ENCODE measurements at regions not wholly inside any gene's neighbourhood (a gene's known extent, or its start where the extent isn't known, plus 50 kb on each side); places are given as distances from the start of the nearest gene placed in this dataset.
"Not testable (repeated sequence)": the region's sequence is repeated elsewhere in the genome, so short reads cannot be mapped to it uniquely, and the experiment has no call there.

DNA sequence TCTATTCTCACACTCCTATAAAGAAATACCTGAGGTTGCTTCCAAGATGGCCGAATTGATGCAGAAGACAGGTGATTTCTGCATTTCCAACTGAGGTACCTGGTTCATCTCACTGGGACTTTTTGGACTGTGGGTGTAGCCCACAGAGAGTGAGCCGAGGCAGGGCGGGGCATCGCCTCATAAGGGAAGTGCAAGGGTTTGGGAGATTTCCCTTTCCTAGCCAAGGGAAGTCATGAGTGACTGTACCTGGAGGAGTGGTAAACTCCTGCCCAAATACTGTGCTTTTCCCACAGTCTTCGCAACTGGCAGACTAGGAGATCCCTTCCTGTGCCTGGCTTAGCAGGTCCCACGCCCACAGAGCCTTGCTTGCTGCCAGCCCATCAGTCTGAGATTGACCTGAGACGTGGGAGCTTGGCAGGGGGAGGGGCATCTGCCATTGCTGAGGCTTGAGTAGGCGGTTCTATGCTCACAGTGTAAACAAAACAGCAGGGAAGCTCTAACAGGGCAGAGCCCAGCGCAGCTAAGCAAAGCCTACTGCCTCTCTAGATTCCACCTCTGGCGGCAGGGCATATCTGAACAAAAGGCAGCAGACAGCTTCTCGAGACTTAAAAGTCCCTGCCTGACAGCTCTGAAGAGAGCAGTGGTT, 152.2 kb downstream of the ARL4A start:
- no peak for DNase-seq (ENCODE audit: low read depth)
- no peak overlapping the region for H3K4me3 ChIP-seq (ENCODE audit: low read depth, low read length)
- no peak for TF ChIP-seq CTCF (IDR thresholded peaks at IDR 0.05; ENCODE audit: control insufficient read depth, extremely low read depth, insufficient read depth)

DNA sequence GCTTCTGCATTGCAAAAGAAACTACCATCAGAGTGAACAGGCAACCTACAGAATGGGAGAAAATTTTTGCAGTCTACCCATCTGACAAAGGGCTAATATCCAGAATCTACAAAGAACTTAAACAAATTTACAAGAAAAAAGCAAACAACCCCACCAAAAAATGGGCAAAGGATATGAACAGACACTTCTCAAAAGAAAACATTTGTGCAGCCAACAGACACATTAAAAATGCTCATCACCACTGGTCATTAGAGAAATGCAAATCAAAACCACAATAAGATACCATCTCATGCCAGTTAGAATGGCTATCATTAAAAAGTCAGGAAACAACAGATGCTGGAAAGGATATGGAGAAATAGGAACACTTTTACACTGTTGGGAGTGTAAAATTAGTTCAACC, 157.3 kb downstream of the ARL4A start:
- H3K4me3 ChIP-seq (ENCODE audit: low read depth, low read length); DNase-seq (ENCODE audit: low read depth): not testable (repeated sequence)

GRCh38 chr7:12847001-12847400, 159.6 kb downstream of the ARL4A start:
- DNase-seq (ENCODE audit: low read depth) = no peak
- H3K4me3 ChIP-seq (ENCODE audit: low read depth, low read length) = no peak overlapping the region
- no peak for TF ChIP-seq CTCF (IDR thresholded peaks at IDR 0.05; ENCODE audit: control insufficient read depth, extremely low read depth, insufficient read depth)

DNA sequence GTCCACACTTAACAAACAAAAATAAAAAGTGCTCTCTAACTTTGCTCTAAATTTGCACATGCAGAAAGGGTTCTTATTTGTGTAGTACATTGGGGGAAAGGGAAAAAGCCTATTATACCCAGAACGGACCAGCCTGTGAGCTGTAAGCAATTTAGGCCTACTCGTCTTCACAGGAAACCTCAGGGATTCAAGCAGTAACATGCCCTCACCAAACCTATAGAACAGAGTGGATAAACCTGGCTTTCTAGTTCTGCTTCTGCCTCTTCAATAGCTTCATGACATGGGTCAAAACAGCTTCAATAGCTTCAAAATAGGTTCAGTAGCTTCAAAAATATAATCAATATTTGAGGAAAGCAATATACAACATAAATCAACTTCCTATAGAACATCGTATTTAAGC, 163.7 kb downstream of the ARL4A start:
- no peak for TF ChIP-seq CTCF (IDR thresholded peaks at IDR 0.05; ENCODE audit: control insufficient read depth, extremely low read depth, insufficient read depth)
- no peak overlapping the region for H3K4me3 ChIP-seq (ENCODE audit: low read depth, low read length)
- no peak for DNase-seq (ENCODE audit: low read depth)

GRCh38 chr7:12851841-12852240, 164.4 kb downstream of the ARL4A start:
- DNase-seq (ENCODE audit: low read depth) = no peak
- no peak overlapping the region for H3K4me3 ChIP-seq (ENCODE audit: low read depth, low read length)
- TF ChIP-seq CTCF (IDR thresholded peaks at IDR 0.05; ENCODE audit: control insufficient read depth, extremely low read depth, insufficient read depth) = no peak

DNA sequence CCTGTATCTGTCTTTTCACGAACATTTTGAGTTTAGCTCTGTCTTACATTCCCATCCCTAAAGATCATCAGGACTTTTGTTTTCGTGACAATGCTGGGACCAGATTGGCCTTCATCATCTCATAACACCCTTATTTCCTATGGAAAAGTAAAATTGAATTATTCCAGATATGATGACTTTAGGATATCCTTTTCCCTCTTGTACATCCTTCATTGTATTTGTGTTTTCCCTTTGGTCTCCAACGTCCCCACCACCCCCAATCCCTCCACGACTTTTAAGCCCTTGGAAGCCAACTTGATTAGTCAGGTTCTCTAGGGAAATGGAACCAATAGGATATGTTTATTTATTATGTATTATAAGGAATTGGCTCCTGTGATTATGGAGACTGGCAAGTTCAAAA, 167.6 kb downstream of the ARL4A start:
- DNase-seq (ENCODE audit: low read depth) = no peak
- no peak for TF ChIP-seq CTCF (IDR thresholded peaks at IDR 0.05; ENCODE audit: control insufficient read depth, extremely low read depth, insufficient read depth)

GRCh38 chr7:12859761-12860160, 172.3 kb downstream of the ARL4A start:
- DNase-seq (ENCODE audit: low read depth) = no peak
- TF ChIP-seq CTCF (IDR thresholded peaks at IDR 0.05; ENCODE audit: control insufficient read depth, extremely low read depth, insufficient read depth) = no peak
- no peak overlapping the region for H3K4me3 ChIP-seq (ENCODE audit: low read depth, low read length)

More for the DNA sequence above, 167.6 kb downstream of the ARL4A start:
- H3K4me3 ChIP-seq (ENCODE audit: low read depth, low read length) = no peak overlapping the region
